ENCODE measurements at regions not wholly inside any gene's neighbourhood (a gene's known extent, or its start where the extent isn't known, plus 50 kb on each side); places are given as distances from the start of the nearest gene placed in this dataset.

- no peaks in the 10 kb centered on the region for H3K27me3 ChIP-seq (ENCODE audit: low read length)
- no peak overlapping the region for H3K9ac ChIP-seq (ENCODE audit: low read length)
- no peaks in the 10 kb centered on the region for H3K9me2 ChIP-seq (replicated peaks; ENCODE audit: insufficient read depth, low read length)
- H3K79me2 ChIP-seq (ENCODE audit: insufficient read depth, low read length) = no peaks in the 10 kb centered on the region
- H2AFZ ChIP-seq (ENCODE audit: low read depth, low read length, severe bottlenecking) = no peak overlapping the region
- no peak for TF ChIP-seq EZH2phosphoT487 (conservative IDR thresholded peaks at IDR 0.05; ENCODE audit: low read length)
- TF ChIP-seq, protein P1, sequence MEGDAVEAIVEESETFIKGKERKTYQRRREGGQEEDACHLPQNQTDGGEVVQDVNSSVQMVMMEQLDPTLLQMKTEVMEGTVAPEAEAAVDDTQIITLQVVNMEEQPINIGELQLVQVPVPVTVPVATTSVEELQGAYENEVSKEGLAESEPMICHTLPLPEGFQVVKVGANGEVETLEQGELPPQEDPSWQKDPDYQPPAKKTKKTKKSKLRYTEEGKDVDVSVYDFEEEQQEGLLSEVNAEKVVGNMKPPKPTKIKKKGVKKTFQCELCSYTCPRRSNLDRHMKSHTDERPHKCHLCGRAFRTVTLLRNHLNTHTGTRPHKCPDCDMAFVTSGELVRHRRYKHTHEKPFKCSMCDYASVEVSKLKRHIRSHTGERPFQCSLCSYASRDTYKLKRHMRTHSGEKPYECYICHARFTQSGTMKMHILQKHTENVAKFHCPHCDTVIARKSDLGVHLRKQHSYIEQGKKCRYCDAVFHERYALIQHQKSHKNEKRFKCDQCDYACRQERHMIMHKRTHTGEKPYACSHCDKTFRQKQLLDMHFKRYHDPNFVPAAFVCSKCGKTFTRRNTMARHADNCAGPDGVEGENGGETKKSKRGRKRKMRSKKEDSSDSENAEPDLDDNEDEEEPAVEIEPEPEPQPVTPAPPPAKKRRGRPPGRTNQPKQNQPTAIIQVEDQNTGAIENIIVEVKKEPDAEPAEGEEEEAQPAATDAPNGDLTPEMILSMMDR (IDR thresholded peaks at IDR 0.05; ENCODE audit: insufficient read depth, low read length, poor library complexity, severe bottlenecking) = no peak
- H3K36me3 ChIP-seq (ENCODE audit: low read length) = no peaks in the 10 kb centered on the region
- no peak overlapping the region for H3K4me2 ChIP-seq (ENCODE audit: low read depth, low read length, poor library complexity, severe bottlenecking)
- no peak overlapping the region for H3K4me3 ChIP-seq (ENCODE audit: insufficient read depth, low read length, poor library complexity, severe bottlenecking)
- H3K9me3 ChIP-seq (ENCODE audit: insufficient read depth, low read length) = no peaks in the 10 kb centered on the region
- H3K27ac ChIP-seq (ENCODE audit: low read depth, low read length) = no peak overlapping the region
- no peaks in the 10 kb centered on the region for H4K20me1 ChIP-seq (ENCODE audit: low read depth, low read length)
- no peaks in the 10 kb centered on the region for H3F3A ChIP-seq (ENCODE audit: insufficient read depth)
These were observed 313.5 kb downstream of the ZNF326 start for GRCh38 chr1:90308421-90308820.

GRCh38 chr1:90305577-90305976 is 310.7 kb downstream of the ZNF326 start:
- Histone ChIP-seq H3K9me2 (replicated peaks; ENCODE audit: insufficient read depth, low read length) (no peaks in the 10 kb centered on the region), H3K4me3 (ENCODE audit: insufficient read depth, low read length, poor library complexity, severe bottlenecking) (no peak overlapping the region), H3K79me2 (ENCODE audit: insufficient read depth, low read length) (no peaks in the 10 kb centered on the region), H3K4me2 (ENCODE audit: low read depth, low read length, poor library complexity, severe bottlenecking) (no peak overlapping the region), H4K20me1 (ENCODE audit: low read depth, low read length) (no peaks in the 10 kb centered on the region), H3K9me3 (ENCODE audit: insufficient read depth, low read length) (no peaks in the 10 kb centered on the region), H3F3A (ENCODE audit: insufficient read depth) (no peaks in the 10 kb centered on the region), H3K27ac (ENCODE audit: low read depth, low read length) (no peak overlapping the region), H2AFZ (ENCODE audit: low read depth, low read length, severe bottlenecking) (no peak overlapping the region), H3K27me3 (ENCODE audit: low read length) (no peaks in the 10 kb centered on the region), H3K9ac (ENCODE audit: low read length) (no peak overlapping the region), H3K36me3 (ENCODE audit: low read length) (no peaks in the 10 kb centered on the region)
- TF ChIP-seq, protein P1 (IDR thresholded peaks at IDR 0.05; ENCODE audit: insufficient read depth, low read length, poor library complexity, severe bottlenecking) = no peak
- TF ChIP-seq EZH2phosphoT487 (conservative IDR thresholded peaks at IDR 0.05; ENCODE audit: low read length) = no peak

GRCh38 chr1:90296327-90296726 is 301.4 kb downstream of the ZNF326 start:
- Histone ChIP-seq H3K4me3 (ENCODE audit: insufficient read depth, low read length, poor library complexity, severe bottlenecking) (no peak overlapping the region), H3K27ac (ENCODE audit: low read depth, low read length) (no peak overlapping the region), H3K79me2 (ENCODE audit: insufficient read depth, low read length) (no peaks in the 10 kb centered on the region), H4K20me1 (ENCODE audit: low read depth, low read length) (no peaks in the 10 kb centered on the region), H2AFZ (ENCODE audit: low read depth, low read length, severe bottlenecking) (no peak overlapping the region), H3K9me3 (ENCODE audit: insufficient read depth, low read length) (no peaks in the 10 kb centered on the region), H3K9ac (ENCODE audit: low read length) (no peak overlapping the region), H3K27me3 (ENCODE audit: low read length) (no peaks in the 10 kb centered on the region), H3K9me2 (replicated peaks; ENCODE audit: insufficient read depth, low read length) (no peaks in the 10 kb centered on the region), H3K36me3 (ENCODE audit: low read length) (no peaks in the 10 kb centered on the region), H3F3A (ENCODE audit: insufficient read depth) (no peaks in the 10 kb centered on the region), H3K4me2 (ENCODE audit: low read depth, low read length, poor library complexity, severe bottlenecking) (no peak overlapping the region)
- TF ChIP-seq EZH2phosphoT487 (conservative IDR thresholded peaks at IDR 0.05; ENCODE audit: low read length) = no peak
- TF ChIP-seq, protein P1 (IDR thresholded peaks at IDR 0.05; ENCODE audit: insufficient read depth, low read length, poor library complexity, severe bottlenecking) = no peak

All from SU-DHL-6 (cell line).